HepG2 (cell line): ENCODE measurements at regions not wholly inside any gene's neighbourhood (a gene's known extent, or its start where the extent isn't known, plus 50 kb on each side); places are given as distances from the start of the nearest gene placed in this dataset.

Source experiments
- ATAC-seq: fragments of 200-7000 bp; cut with Tn5 transposase; 3 replicates; pipeline ENCODE4 v1.9.1; 2020; ENCODE audit warnings: mild to moderate bottlenecking, moderate library complexity
- BruUV-seq: library from RNA; stranded (reverse); fragments of 400-500 nt; replicated peaks from 2 replicates; lab custom pipeline; 2021; lab: Mats Ljungman, UMichigan
- CTCF ChIA-PET: fragments of 300-600 bp; formaldehyde crosslinking; extraction: SDS; loops from one replicate; lab custom pipeline; 2021; ENCODE audit warnings: low total read pairs, inconsistent platforms, low intra/inter-chr PET ratio; lab: Yijun Ruan, JAX
- POLR2A ChIA-PET: fragments of 350-600 bp; sonication (Branson Sonifier 250); formaldehyde crosslinking; loops from one replicate; lab custom pipeline; 2020; ENCODE audit warnings: antibody characterized with exemption, inconsistent platforms; lab: Yijun Ruan, JAX
- DNase-seq: peaks from one replicate; pipeline ENCODE4 v3.0.0-alpha.2; 2015; ENCODE audit warnings: low spot score
- FAIRE-seq: peaks from 3 replicates; lab custom pipeline; 2011; peaks lifted over from hg19 to GRCh38; lab: Jason Lieb, UNC
- H2AFZ ChIP-seq: one replicate; pipeline ENCODE4 v1.6.1; 2011; ENCODE audit warnings: low read length, inconsistent platforms
- H3K27ac ChIP-seq: fragments of 300-600 bp; 3 replicates; pipeline ENCODE4 v1.8.0; 2011; ENCODE audit warnings: mixed run types, mild to moderate bottlenecking, mixed read lengths, low read length, inconsistent platforms; ENCODE audit not compliant: insufficient read depth; ENCODE audit errors: extremely low read length
- H3K27me3 ChIP-seq, 2 experiments: fragments of 200-600 bp in 1 of 2; 2 replicates in 1 of 2; 3 replicates in 1 of 2; pipeline versions ENCODE4 v1.6.0 to v1.8.0; 2011; ENCODE audit warnings: low read length in 2 of 2, mild to moderate bottlenecking in 2 of 2, moderate library complexity in 2 of 2, inconsistent platforms in 1 of 2; ENCODE audit not compliant: insufficient read depth in 2 of 2, control insufficient read depth in 1 of 2
- H3K36me3 ChIP-seq, 2 experiments: fragments of 200-600 bp in 1 of 2; replicated peaks in 1 of 2; 2 replicates in 1 of 2; 3 replicates in 1 of 2; pipeline versions ENCODE4 v1.5.1 to v1.8.0; 2011; ENCODE audit warnings: low read length in 2 of 2, inconsistent platforms in 1 of 2; ENCODE audit not compliant: insufficient read depth in 2 of 2, control insufficient read depth in 1 of 2
- H3K4me1 ChIP-seq: 2 replicates; pipeline ENCODE4 v1.5.1; 2012; ENCODE audit warnings: low read length, inconsistent platforms; ENCODE audit not compliant: insufficient read depth
- H3K4me2 ChIP-seq: 2 replicates; pipeline ENCODE4 v1.6.0; 2011; ENCODE audit warnings: low read depth, low read length, inconsistent platforms
- H3K4me3 ChIP-seq, 3 experiments: fragments of 200-600 bp in 1 of 3; sonication (generic), shearing (Covaris generic) in 1 of 3; replicated peaks in 1 of 3; 2 replicates each; pipeline ENCODE4 v1.5.1; 2011 to 2016; ENCODE audit warnings: low read length in 3 of 3, inconsistent platforms in 2 of 3, low read depth in 2 of 3, mild to moderate bottlenecking in 2 of 3, control low read depth in 1 of 3, mixed read lengths in 1 of 3; ENCODE audit not compliant: insufficient read depth in 1 of 3
- H3K79me2 ChIP-seq: one replicate; pipeline ENCODE4 v1.6.1; 2011; ENCODE audit warnings: low read length, inconsistent platforms; ENCODE audit not compliant: insufficient read depth
- H3K9ac ChIP-seq: 2 replicates; pipeline ENCODE4 v1.6.0; 2011; ENCODE audit warnings: mild to moderate bottlenecking, low read depth, low read length, inconsistent platforms; ENCODE audit not compliant: insufficient read depth
- H3K9me3 ChIP-seq: 2 replicates; pipeline ENCODE4 v1.5.1; 2012; ENCODE audit warnings: mild to moderate bottlenecking, low read length
- H4K20me1 ChIP-seq: 2 replicates; pipeline ENCODE4 v1.6.0; 2011; ENCODE audit warnings: inconsistent platforms, mild to moderate bottlenecking, low read length, moderate library complexity; ENCODE audit not compliant: insufficient read depth
- AHDC1 ChIP-seq: sonication (generic); formaldehyde crosslinking; IDR thresholded peaks from 2 replicates; pipeline ENCODE4 v1.5.1; 2020; ENCODE audit warnings: mild to moderate bottlenecking, missing genetic modification reagents, borderline replicate concordance
- DDIT3 ChIP-seq: sonication (generic); formaldehyde crosslinking; IDR thresholded peaks from 2 replicates; pipeline ENCODE4 v1.4.0; 2020; ENCODE audit warnings: mild to moderate bottlenecking, missing genetic modification reagents
- JUNB ChIP-seq: sonication (generic); formaldehyde crosslinking; IDR thresholded peaks from 2 replicates; pipeline ENCODE4 v1.8.0; 2022; ENCODE audit warnings: missing genetic modification reagents, mild to moderate bottlenecking, borderline replicate concordance
- ZNF17 ChIP-seq: sonication (generic); formaldehyde crosslinking; IDR thresholded peaks from 2 replicates; pipeline ENCODE4 v1.5.0; 2020; ENCODE audit warnings: mild to moderate bottlenecking, missing genetic modification reagents
- ZNF468 ChIP-seq: sonication (generic); formaldehyde crosslinking; IDR thresholded peaks from 2 replicates; pipeline ENCODE4 v1.8.0; 2022; ENCODE audit warnings: mild to moderate bottlenecking, moderate library complexity, missing genetic modification reagents
- ZNF674 ChIP-seq: sonication (generic); formaldehyde crosslinking; IDR thresholded peaks from 2 replicates; pipeline ENCODE4 v1.5.0; 2020; ENCODE audit warnings: low read depth, mild to moderate bottlenecking, missing genetic modification reagents
- ZSCAN9 ChIP-seq: IDR thresholded peaks from 2 replicates; pipeline ENCODE4 v1.6.1; 2016; ENCODE audit warnings: borderline replicate concordance
- whole genome bisulfite sequencing: methylation state at CpG from one replicate; pipeline ENCODE4 v1.1.6; 2017; ENCODE audit warnings: low lambda C conversion rate; 5-methylcytosine and 5-hydroxymethylcytosine counted together
- in situ Hi-C: cut with HindIII; loops from 2 replicates; pipeline ENCODE4 v1.10.0; 2017; ENCODE audit warnings: low pct_unique_long_range_greater_than_20kb; ENCODE audit not compliant: extremely low pct_ligation_motif_present
- intact Hi-C: fragments of 100-400 bp; cut with micrococcal nuclease; formaldehyde crosslinking; loops from one replicate; pipeline ENCODE4 v1.10.0; 2022; ENCODE audit not compliant: unreplicated experiment

GRCh38 chr3:35137612-35138011 is 501.7 kb upstream of the ARPP21 start (continued):
- TF ChIP-seq AHDC1 (CRISPR knock-in tag) = no peak

GRCh38 chr3:35141406-35141805 is 497.9 kb upstream of the ARPP21 start:
- no TSS peak for BruUV-seq

More at GRCh38 chr3:35141406-35141805, 497.9 kb upstream of the ARPP21 start:
- DNase-seq = no peak
- ChIA-PET CTCF (no interaction called here), POLR2A (no interaction called here)
- WGBS = 20% methylated on average over 4 of the region's 4 CpGs
- H3K27me3 ChIP-seq = no peaks in the 10 kb centered on the region
- intact Hi-C loops (no loop called here), in situ Hi-C loops (no loop called here)
- ATAC-seq = no peak
- no peak for FAIRE-seq
- no peaks in the 10 kb centered on the region for H4K20me1 ChIP-seq
- H3K27ac ChIP-seq = no peak overlapping the region
- no peaks in the 10 kb centered on the region for H3K36me3 ChIP-seq
- H3K79me2 ChIP-seq = no peaks in the 10 kb centered on the region
- H3K4me1 ChIP-seq = no peaks in the 10 kb centered on the region
- H2AFZ ChIP-seq = no peak overlapping the region
- H3K9ac ChIP-seq = no peak overlapping the region
- peaks cover 60% of the 10 kb centered on the region for H3K9me3 ChIP-seq
- no peak for TF ChIP-seq ZNF17 (CRISPR knock-in tag)
- TF ChIP-seq ZSCAN9 (CRISPR knock-in tag) = no peak
- no peak for TF ChIP-seq ZNF468 (CRISPR knock-in tag)
- no peak for TF ChIP-seq ZNF674 (CRISPR knock-in tag)
- TF ChIP-seq DDIT3 = no peak
- TF ChIP-seq JUNB = no peak
- H3K4me2 ChIP-seq = no peak overlapping the region
- no peak overlapping the region for H3K4me3 ChIP-seq
